Mesendoderm (in vitro differentiated cells): ENCODE measurements at regions not wholly inside any gene's neighbourhood (a gene's known extent, or its start where the extent isn't known, plus 50 kb on each side); places are given as distances from the start of the nearest gene placed in this dataset.
"Not testable (repeated sequence)": the region's sequence is repeated elsewhere in the genome, so short reads cannot be mapped to it uniquely, and the experiment has no call there.

ENCODE experiments used
- DNase-seq: peaks from one replicate; pipeline ENCODE4 v3.0.0; 2013
- H2AK5ac ChIP-seq: 2 replicates; pipeline ENCODE4 v1.6.1; 2013; ENCODE audit warnings: low read length, inconsistent platforms
- H2BK120ac ChIP-seq: 2 replicates; pipeline ENCODE4 v1.6.1; 2013; ENCODE audit warnings: low read depth, mild to moderate bottlenecking, low read length, moderate library complexity, mixed read lengths
- H2BK15ac ChIP-seq: replicated peaks from 2 replicates; pipeline ENCODE4 v1.6.1; 2013; ENCODE audit warnings: low read depth, mild to moderate bottlenecking, moderate library complexity
- H2BK5ac ChIP-seq: 2 replicates; pipeline ENCODE4 v1.6.1; 2013; ENCODE audit warnings: low read length, inconsistent platforms
- H3K18ac ChIP-seq: 2 replicates; pipeline ENCODE4 v1.6.1; 2013; ENCODE audit warnings: mild to moderate bottlenecking, low read length, mixed read lengths
- H3K23ac ChIP-seq: one replicate; pipeline ENCODE4 v1.6.1; 2013; ENCODE audit warnings: low read length
- H3K27ac ChIP-seq: 2 replicates; pipeline ENCODE4 v1.5.1; 2013; ENCODE audit warnings: low read depth, mild to moderate bottlenecking, inconsistent platforms, low read length, moderate library complexity
- H3K27me3 ChIP-seq: 2 replicates; pipeline ENCODE4 v1.6.1; 2013; ENCODE audit warnings: low read length, control low read depth, mild to moderate bottlenecking, inconsistent platforms; ENCODE audit not compliant: insufficient read depth, poor library complexity
- H3K36me3 ChIP-seq: 2 replicates; pipeline ENCODE4 v1.6.1; 2013; ENCODE audit warnings: low read length, inconsistent platforms; ENCODE audit not compliant: control insufficient read depth, insufficient read depth
- H3K4ac ChIP-seq: one replicate; pipeline ENCODE4 v1.6.1; 2013; ENCODE audit warnings: low read depth, mild to moderate bottlenecking, low read length, moderate library complexity
- H3K4me1 ChIP-seq: 2 replicates; pipeline ENCODE4 v1.6.1; 2013; ENCODE audit warnings: low read depth, low read length, inconsistent platforms; ENCODE audit not compliant: control insufficient read depth
- H3K4me2 ChIP-seq: 2 replicates; pipeline ENCODE4 v1.6.1; 2013; ENCODE audit warnings: low read length
- H3K4me3 ChIP-seq: 2 replicates; pipeline ENCODE4 v1.5.1; 2013; ENCODE audit warnings: mild to moderate bottlenecking, low read length
- H3K56ac ChIP-seq: one replicate; pipeline ENCODE4 v1.6.1; 2013; ENCODE audit warnings: low read length
- H3K79me1 ChIP-seq: 2 replicates; pipeline ENCODE4 v1.6.1; 2013; ENCODE audit warnings: low read length, inconsistent platforms
- H3K79me2 ChIP-seq: 2 replicates; pipeline ENCODE4 v1.6.1; 2013; ENCODE audit warnings: mild to moderate bottlenecking, low read length; ENCODE audit not compliant: control insufficient read depth, insufficient read depth
- H3K9ac ChIP-seq: 2 replicates; pipeline ENCODE4 v1.6.1; 2013; ENCODE audit warnings: low read length, inconsistent platforms
- H4K5ac ChIP-seq: one replicate; pipeline ENCODE4 v1.6.1; 2013; ENCODE audit warnings: low read length
- H4K8ac ChIP-seq: one replicate; pipeline ENCODE4 v1.6.1; 2013; ENCODE audit warnings: low read depth, mild to moderate bottlenecking, control low read depth, low read length, moderate library complexity
- WGBS: extraction: QIAGEN DNeasy Blood & Tissue Kit; methylation state at CpG from one replicate; pipeline ENCODE4 v1.1.7; 2013; ENCODE audit warnings: low lambda C conversion rate, missing lambda C conversion rate; ENCODE audit not compliant: insufficient coverage; ENCODE audit errors: extremely low coverage; 5-methylcytosine and 5-hydroxymethylcytosine counted together

DNA sequence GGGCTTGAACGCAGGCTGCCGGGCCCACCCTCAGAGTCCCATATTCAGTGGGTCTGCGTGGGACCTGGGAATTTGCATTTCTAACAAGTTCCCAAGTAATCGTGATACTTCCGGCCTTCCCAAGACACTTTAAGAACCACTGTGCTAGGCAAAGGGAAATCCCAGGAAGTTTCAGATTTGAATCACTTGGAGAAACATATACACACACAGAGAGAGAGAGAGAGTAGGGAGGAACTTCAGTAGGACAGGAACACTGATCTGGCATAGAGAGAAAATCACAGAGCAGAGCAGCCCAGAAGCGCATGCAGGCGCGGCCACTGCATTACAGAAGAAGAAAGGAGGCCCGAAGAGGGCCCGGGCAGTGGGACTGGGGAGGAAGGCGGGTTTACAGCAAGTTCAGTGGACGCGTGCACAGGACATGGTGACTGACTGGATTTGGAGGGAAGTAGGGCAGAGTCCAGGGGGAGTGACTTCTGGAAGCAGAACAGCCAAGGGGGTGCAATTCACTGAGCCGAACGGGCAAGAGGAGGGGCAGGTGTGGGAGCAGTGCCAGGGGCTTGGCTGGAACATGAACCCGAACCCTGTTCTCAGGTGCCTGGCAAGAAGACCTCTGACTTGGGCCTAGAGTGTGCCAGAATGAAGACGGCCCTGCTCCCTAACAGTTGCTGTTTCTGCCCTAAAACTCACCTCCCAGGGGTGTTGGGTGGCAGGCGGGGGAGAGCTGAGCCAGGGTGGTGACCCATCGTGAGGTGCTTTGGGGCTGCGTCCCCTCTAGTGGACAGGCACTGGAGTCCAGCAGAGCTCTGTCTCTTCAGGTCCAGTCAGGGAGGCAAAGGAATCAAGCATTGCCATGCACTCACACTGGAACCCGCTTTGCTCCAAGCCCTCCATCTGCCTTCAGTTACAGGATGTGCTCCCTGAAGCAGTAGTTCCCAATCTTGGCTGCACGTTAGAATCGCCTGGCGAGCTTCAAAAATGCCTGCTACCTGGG is 101.3 kb upstream of the HES1 start:
- DNase-seq = no peak
- Histone ChIP-seq H3K27me3 (no peaks in the 10 kb centered on the region), H4K5ac (no peak overlapping the region), H3K4me2 (no peak overlapping the region), H3K79me1 (no peaks in the 10 kb centered on the region), H3K4me3 (no peak overlapping the region), H3K18ac (peak overlapping the region; percentile 15), H2BK5ac (no peak overlapping the region), H3K4me1 (peaks cover 15% of the 10 kb centered on the region), H4K8ac (no peak overlapping the region), H2BK15ac (no peak overlapping the region), H3K56ac (peak overlapping the region; percentile 47), H3K9ac (no peak overlapping the region), H3K23ac (no peak overlapping the region), H2AK5ac (no peak overlapping the region), H3K36me3 (no peaks in the 10 kb centered on the region), H2BK120ac (no peak overlapping the region), H3K27ac (no peak overlapping the region), H3K4ac (no peak overlapping the region), H3K79me2 (no peaks in the 10 kb centered on the region)
- WGBS = no CpG with 5 or more reads among the region's 24 CpGs

- Histone ChIP-seq H3K27me3 (no peaks in the 10 kb centered on the region), H4K8ac (no peak overlapping the region), H2AK5ac (no peak overlapping the region), H2BK120ac (no peak overlapping the region), H3K23ac (no peak overlapping the region), H3K4me2 (no peak overlapping the region), H3K56ac (peak overlapping the region; percentile 34), H3K36me3 (no peaks in the 10 kb centered on the region), H3K27ac (no peak overlapping the region), H3K4me3 (no peak overlapping the region), H2BK15ac (no peak overlapping the region), H2BK5ac (no peak overlapping the region), H4K5ac (no peak overlapping the region), H3K79me1 (no peaks in the 10 kb centered on the region), H3K9ac (no peak overlapping the region), H3K18ac (no peak overlapping the region), H3K4me1 (peaks cover 15% of the 10 kb centered on the region), H3K79me2 (no peaks in the 10 kb centered on the region), H3K4ac (no peak overlapping the region)
- no CpG with 5 or more reads among the region's 5 CpGs for WGBS
- no peak for DNase-seq
These were observed 100.4 kb upstream of the HES1 start for GRCh38 chr3:194035406-194036138.

DNA sequence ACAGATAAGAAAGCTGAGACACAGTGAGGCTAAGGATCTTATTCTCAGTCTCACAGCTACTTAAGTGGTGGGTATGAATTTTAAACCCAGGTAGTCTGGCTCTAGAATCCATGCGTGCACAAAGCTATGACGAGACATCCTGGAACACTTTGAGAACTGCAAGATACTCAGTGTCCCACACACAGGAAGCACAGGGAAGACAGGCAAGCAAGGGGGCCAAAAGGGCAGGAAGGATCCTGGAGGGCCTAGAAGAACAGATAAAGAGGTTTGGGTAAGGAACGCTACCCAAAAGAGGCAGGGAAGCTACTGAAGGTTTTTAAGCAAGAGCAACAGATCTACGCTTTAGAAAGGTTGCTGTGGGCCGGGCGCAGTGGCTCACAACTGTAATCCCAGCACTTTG is 99.1 kb upstream of the HES1 start:
- Histone ChIP-seq H3K9ac (no peak overlapping the region), H3K4me2 (no peak overlapping the region), H3K18ac (no peak overlapping the region), H3K36me3 (no peaks in the 10 kb centered on the region), H2BK120ac (no peak overlapping the region), H4K5ac (no peak overlapping the region), H2BK15ac (no peak overlapping the region), H3K56ac (no peak overlapping the region), H2AK5ac (no peak overlapping the region), H3K4me1 (peaks cover 14% of the 10 kb centered on the region), H3K23ac (no peak overlapping the region), H3K27ac (no peak overlapping the region), H3K79me1 (no peaks in the 10 kb centered on the region), H2BK5ac (no peak overlapping the region), H3K27me3 (no peaks in the 10 kb centered on the region), H3K4ac (no peak overlapping the region), H3K79me2 (no peaks in the 10 kb centered on the region), H3K4me3 (no peak overlapping the region), H4K8ac (no peak overlapping the region)
- WGBS = no CpG with 5 or more reads among the region's 6 CpGs
- DNase-seq = no peak

DNA sequence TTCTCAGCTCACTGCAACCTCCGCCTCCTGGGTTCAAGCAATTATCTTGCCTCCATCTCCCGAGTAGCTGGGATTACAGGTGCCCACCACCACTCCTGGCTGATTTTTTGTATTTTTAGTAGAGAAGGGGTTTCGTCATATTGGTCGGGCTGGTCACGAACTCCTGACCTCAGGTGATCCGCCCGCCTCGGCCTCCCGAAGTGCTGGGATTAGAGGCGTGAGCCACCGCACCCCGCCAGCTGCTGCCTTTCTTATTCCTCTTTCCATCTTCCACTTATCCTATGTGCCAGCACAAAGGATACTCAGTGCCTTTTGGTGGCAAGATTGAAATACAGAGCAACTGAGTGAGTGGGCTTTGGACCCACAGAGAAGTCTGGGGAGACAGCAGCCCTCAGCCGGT is 97.6 kb upstream of the HES1 start:
- H3K36me3 ChIP-seq, H3K23ac ChIP-seq, H2BK120ac ChIP-seq, H3K79me2 ChIP-seq, H2AK5ac ChIP-seq, H3K4me3 ChIP-seq, H3K56ac ChIP-seq, H3K79me1 ChIP-seq, DNase-seq, H3K9ac ChIP-seq, H2BK5ac ChIP-seq, H3K18ac ChIP-seq, H4K5ac ChIP-seq, H3K4ac ChIP-seq, H3K27me3 ChIP-seq, H3K4me1 ChIP-seq, H2BK15ac ChIP-seq, H3K4me2 ChIP-seq, H4K8ac ChIP-seq, H3K27ac ChIP-seq: not testable (repeated sequence)
- WGBS = no CpG with 5 or more reads among the region's 13 CpGs

DNA sequence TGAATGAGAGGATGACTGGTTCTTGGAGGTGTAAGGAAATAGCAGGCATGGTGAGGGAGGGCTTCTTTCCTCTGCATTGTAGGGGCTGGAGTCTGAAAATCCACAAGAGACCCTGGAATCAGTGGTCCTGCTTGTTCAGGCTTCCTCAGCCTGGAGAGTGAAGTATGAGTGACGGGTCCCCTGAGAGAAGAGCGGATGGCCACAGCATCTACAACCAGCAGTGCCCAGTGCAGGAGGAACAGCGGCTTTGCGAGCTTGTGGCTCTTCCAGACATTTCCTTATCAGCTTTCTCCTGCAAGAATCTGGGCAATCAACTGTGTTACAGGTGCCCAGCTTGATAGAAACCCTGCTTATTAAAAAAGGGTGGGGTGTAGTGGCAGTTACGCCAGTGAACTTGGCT is 97.0 kb upstream of the HES1 start:
- H2BK5ac ChIP-seq = no peak overlapping the region
- H3K27me3 ChIP-seq = no peaks in the 10 kb centered on the region
- no peak overlapping the region for H4K5ac ChIP-seq
- no peak overlapping the region for H2AK5ac ChIP-seq
- no peak overlapping the region for H2BK15ac ChIP-seq
- H3K9ac ChIP-seq = no peak overlapping the region
- H3K79me2 ChIP-seq = no peaks in the 10 kb centered on the region
- no peak overlapping the region for H4K8ac ChIP-seq
- H3K23ac ChIP-seq = no peak overlapping the region
- no peak overlapping the region for H3K27ac ChIP-seq
- no peak overlapping the region for H3K18ac ChIP-seq
- H3K4ac ChIP-seq = no peak overlapping the region
- WGBS = no CpG with 5 or more reads among the region's 5 CpGs
- H3K4me1 ChIP-seq = no peaks in the 10 kb centered on the region
- no peak overlapping the region for H3K4me3 ChIP-seq
- no peak overlapping the region for H3K4me2 ChIP-seq
- H3K36me3 ChIP-seq = no peaks in the 10 kb centered on the region
- no peak for DNase-seq
- no peaks in the 10 kb centered on the region for H3K79me1 ChIP-seq
- H3K56ac ChIP-seq = no peak overlapping the region
- H2BK120ac ChIP-seq = no peak overlapping the region
